Endothelial cell of umbilical vein (primary cell): ENCODE measurements at regions not wholly inside any gene's neighbourhood (a gene's known extent, or its start where the extent isn't known, plus 50 kb on each side); places are given as distances from the start of the nearest gene placed in this dataset.

Experiments used
- BruUV-seq: library from RNA; stranded (reverse); fragments of 400-500 nt; replicated peaks from 2 replicates; lab custom pipeline; 2021; lab: Mats Ljungman, UMichigan
- CTCF ChIA-PET: fragments of 300-600, 350-600 bp; sonication (Branson Sonifier 250); formaldehyde crosslinking; loops from one replicate; lab custom pipeline; 2021; ENCODE audit warnings: antibody characterized with exemption, inconsistent platforms; lab: Charles Lee
- POLR2A ChIA-PET: fragments of 300-600, 350-600 bp; sonication (Branson Sonifier 250); formaldehyde crosslinking; loops from one replicate; lab custom pipeline; 2021; ENCODE audit warnings: antibody characterized with exemption, inconsistent platforms; lab: Charles Lee
- DNase-seq: peaks from one replicate; pipeline ENCODE4 v3.0.0-alpha.2; 2011; ENCODE audit warnings: low read depth, low spot score
- FAIRE-seq: peaks from 2 replicates; lab custom pipeline; 2011; peaks lifted over from hg19 to GRCh38; lab: Jason Lieb, UNC
- H2AFZ ChIP-seq: 2 replicates; pipeline ENCODE4 v1.6.0; 2012; ENCODE audit warnings: low read depth, low read length, control low read depth, inconsistent platforms
- H3K27ac ChIP-seq: 2 replicates; pipeline ENCODE4 v1.5.1; 2011; ENCODE audit warnings: low read depth, mild to moderate bottlenecking, control low read depth, low read length, moderate library complexity; ENCODE audit not compliant: insufficient read depth
- H3K27me3 ChIP-seq, 2 experiments: 2 replicates each; pipeline versions ENCODE4 v1.6.0 to v1.6.1; 2011; ENCODE audit warnings: low read length in 2 of 2, mixed read lengths in 1 of 2; ENCODE audit not compliant: control insufficient read depth in 2 of 2, insufficient read depth in 2 of 2
- H3K36me3 ChIP-seq, 2 experiments: 2 replicates in 1 of 2; 3 replicates in 1 of 2; pipeline ENCODE4 v1.5.1; 2011; ENCODE audit warnings: low read length in 2 of 2, mild to moderate bottlenecking in 1 of 2, moderate library complexity in 1 of 2; ENCODE audit not compliant: control insufficient read depth in 2 of 2, insufficient read depth in 2 of 2; ENCODE audit errors: extremely low read depth in 1 of 2
- H3K4me1 ChIP-seq: 3 replicates; pipeline ENCODE4 v1.5.1; 2011; ENCODE audit warnings: mild to moderate bottlenecking, low read length; ENCODE audit not compliant: control insufficient read depth, insufficient read depth; ENCODE audit errors: extremely low read depth
- H3K4me2 ChIP-seq: 2 replicates; pipeline ENCODE4 v1.6.1; 2011; ENCODE audit warnings: low read length, control low read depth, mixed read lengths; ENCODE audit not compliant: insufficient read depth
- H3K4me3 ChIP-seq, 3 experiments: fragments of 200-600 bp in 1 of 3; sonication (generic), shearing (Covaris generic) in 1 of 3; replicated peaks in 1 of 3; 2 replicates each; pipeline ENCODE4 v1.5.1; 2011 to 2016; ENCODE audit warnings: control low read depth in 3 of 3, low read length in 3 of 3, mild to moderate bottlenecking in 2 of 3, inconsistent platforms in 1 of 3, low read depth in 1 of 3, moderate library complexity in 1 of 3; ENCODE audit not compliant: insufficient read depth in 1 of 3
- H3K79me2 ChIP-seq: 2 replicates; pipeline ENCODE4 v1.6.0; 2012; ENCODE audit warnings: low read length, inconsistent platforms; ENCODE audit not compliant: control insufficient read depth, insufficient read depth
- H3K9ac ChIP-seq: replicated peaks from 2 replicates; pipeline ENCODE3; 2011; ENCODE audit warnings: low read length, control low read depth; ENCODE audit not compliant: insufficient read depth; ENCODE audit errors: extremely low read depth
- H3K9me1 ChIP-seq: replicated peaks from 3 replicates; pipeline ENCODE4 v1.6.0; 2011; ENCODE audit warnings: mild to moderate bottlenecking, low read length; ENCODE audit not compliant: control insufficient read depth, insufficient read depth; ENCODE audit errors: extremely low read depth
- H3K9me3 ChIP-seq: replicated peaks from 2 replicates; pipeline ENCODE4 v1.5.1; 2012; ENCODE audit warnings: low read length, inconsistent platforms; ENCODE audit not compliant: control insufficient read depth, insufficient read depth
- H4K20me1 ChIP-seq: replicated peaks from 2 replicates; pipeline ENCODE3; 2011; ENCODE audit warnings: mild to moderate bottlenecking, low read length; ENCODE audit not compliant: control insufficient read depth, insufficient read depth; ENCODE audit errors: extremely low read depth
- EZH2 ChIP-seq: IDR thresholded peaks from 2 replicates; pipeline ENCODE4 v1.6.1; 2012; ENCODE audit warnings: borderline replicate concordance, low read depth, mild to moderate bottlenecking, moderate library complexity, low read length, inconsistent platforms; ENCODE audit not compliant: severe bottlenecking
- FOS ChIP-seq: IDR thresholded peaks from 2 replicates; pipeline ENCODE4 v1.6.1; 2011; ENCODE audit warnings: mild to moderate bottlenecking, low read length, moderate library complexity, borderline replicate concordance; ENCODE audit not compliant: insufficient read depth
- GATA2 ChIP-seq: IDR thresholded peaks from 2 replicates; pipeline ENCODE4 v1.7.0; 2011; ENCODE audit warnings: low read depth, mild to moderate bottlenecking, moderate library complexity, mixed read lengths, low read length; ENCODE audit not compliant: insufficient read length, insufficient read depth
- MYC ChIP-seq: IDR thresholded peaks from one replicate; pipeline ENCODE4 v1.6.1; 2011; ENCODE audit warnings: mild to moderate bottlenecking, low read depth, low read length
- POLR2A ChIP-seq: IDR thresholded peaks from 2 replicates; pipeline ENCODE4 v1.6.1; 2012; ENCODE audit warnings: low read depth, mild to moderate bottlenecking, control low read depth, low read length
- POLR2AphosphoS5 ChIP-seq: IDR thresholded peaks from 2 replicates; pipeline ENCODE4 v1.6.1; 2012; ENCODE audit warnings: low read depth, mild to moderate bottlenecking, control low read depth, low read length, moderate library complexity; ENCODE audit not compliant: insufficient read depth
- dilution Hi-C: fragments of 300-500 bp; cut with MboI; formaldehyde crosslinking; loops from one replicate; pipeline ENCODE4 v1.15.0; 2019; ENCODE audit warnings: low sequenced_read_pairs; ENCODE audit not compliant: extremely low pct_ligation_motif_present
- intact Hi-C: fragments of 100-400 bp; cut with micrococcal nuclease; formaldehyde crosslinking; loops from one replicate; pipeline ENCODE4 v1.10.0; 2022
- TF ChIP-seq, protein P1 (sequence below), 2 donors: IDR thresholded peaks; 1 replicate in 1 of 2; 2 replicates in 1 of 2; pipeline ENCODE4 v1.5.1; 2011; ENCODE audit warnings: low read length in 2 of 2, mild to moderate bottlenecking in 2 of 2, moderate library complexity in 2 of 2, control low read depth in 1 of 2, inconsistent platforms in 1 of 2, low read depth in 1 of 2; ENCODE audit not compliant: insufficient read depth in 1 of 2; ENCODE audit errors: extremely low read depth in 1 of 2
- TF ChIP-seq, protein P2 (sequence below): IDR thresholded peaks from 2 replicates; pipeline ENCODE4 v1.6.1; 2011; ENCODE audit not compliant: insufficient read depth, insufficient read length

DNA sequence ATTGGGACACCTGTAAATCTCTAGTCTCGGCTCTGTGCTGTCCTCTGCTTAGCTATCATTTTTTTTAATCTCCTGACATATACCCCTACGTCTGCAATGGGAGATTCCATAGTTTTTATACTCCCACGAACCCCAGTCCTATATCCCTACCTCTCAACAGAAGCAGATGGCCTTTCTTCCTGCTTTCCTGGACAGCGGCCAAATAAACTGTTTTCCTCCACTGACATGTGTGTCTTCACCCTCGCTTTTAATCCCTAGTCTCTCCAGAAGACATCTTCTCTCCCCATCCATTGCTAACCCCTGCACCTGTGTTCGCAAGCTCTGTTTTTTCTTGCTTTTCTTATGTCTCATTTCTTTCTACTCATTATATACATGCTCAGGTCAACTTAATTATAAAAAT lies 395.4 kb downstream of the EPHA4 start:
- BruUV-seq = no TSS peak
- intact Hi-C loops (loop anchor here (10.0 kb wide), 1 partner anchor 398 kb away; the partner anchor contains the start of gene EPHA4), dilution Hi-C loops (no loop called here)
- ChIA-PET POLR2A (no interaction called here), CTCF (no interaction called here)
- TF ChIP-seq EZH2 (no peak), POLR2AphosphoS5 (no peak), FOS (no peak), POLR2A (no peak), GATA2 (no peak), MYC (no peak)
- TF ChIP-seq, protein P1, sequence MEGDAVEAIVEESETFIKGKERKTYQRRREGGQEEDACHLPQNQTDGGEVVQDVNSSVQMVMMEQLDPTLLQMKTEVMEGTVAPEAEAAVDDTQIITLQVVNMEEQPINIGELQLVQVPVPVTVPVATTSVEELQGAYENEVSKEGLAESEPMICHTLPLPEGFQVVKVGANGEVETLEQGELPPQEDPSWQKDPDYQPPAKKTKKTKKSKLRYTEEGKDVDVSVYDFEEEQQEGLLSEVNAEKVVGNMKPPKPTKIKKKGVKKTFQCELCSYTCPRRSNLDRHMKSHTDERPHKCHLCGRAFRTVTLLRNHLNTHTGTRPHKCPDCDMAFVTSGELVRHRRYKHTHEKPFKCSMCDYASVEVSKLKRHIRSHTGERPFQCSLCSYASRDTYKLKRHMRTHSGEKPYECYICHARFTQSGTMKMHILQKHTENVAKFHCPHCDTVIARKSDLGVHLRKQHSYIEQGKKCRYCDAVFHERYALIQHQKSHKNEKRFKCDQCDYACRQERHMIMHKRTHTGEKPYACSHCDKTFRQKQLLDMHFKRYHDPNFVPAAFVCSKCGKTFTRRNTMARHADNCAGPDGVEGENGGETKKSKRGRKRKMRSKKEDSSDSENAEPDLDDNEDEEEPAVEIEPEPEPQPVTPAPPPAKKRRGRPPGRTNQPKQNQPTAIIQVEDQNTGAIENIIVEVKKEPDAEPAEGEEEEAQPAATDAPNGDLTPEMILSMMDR (IDR thresholded peaks at IDR 0.05; ENCODE audit: extremely low read depth in 1 of 2, insufficient read depth in 1 of 2, low read depth in 1 of 2, low read length in 2 of 2) = no peak
- TF ChIP-seq, protein P2, sequence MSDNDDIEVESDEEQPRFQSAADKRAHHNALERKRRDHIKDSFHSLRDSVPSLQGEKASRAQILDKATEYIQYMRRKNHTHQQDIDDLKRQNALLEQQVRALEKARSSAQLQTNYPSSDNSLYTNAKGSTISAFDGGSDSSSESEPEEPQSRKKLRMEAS = no peak
- no peaks in the 10 kb centered on the region for H3K79me2 ChIP-seq
- no peak overlapping the region for H3K27ac ChIP-seq
- no peaks in the 10 kb centered on the region for H3K9me3 ChIP-seq
- no peaks in the 10 kb centered on the region for H4K20me1 ChIP-seq
- no peak overlapping the region for H3K4me2 ChIP-seq
- DNase-seq (no peak), FAIRE-seq (no peak)
- H3K27me3 ChIP-seq = no peaks in the 10 kb centered on the region
- H3K36me3 ChIP-seq = no peaks in the 10 kb centered on the region
- no peaks in the 10 kb centered on the region for H3K4me1 ChIP-seq
- H3K9me1 ChIP-seq = no peaks in the 10 kb centered on the region
- no peak overlapping the region for H3K4me3 ChIP-seq
- no peak overlapping the region for H3K9ac ChIP-seq
- no peak overlapping the region for H2AFZ ChIP-seq
